CD4-positive, alpha-beta T cell (primary cell): ENCODE measurements at regions not wholly inside any gene's neighbourhood (a gene's known extent, or its start where the extent isn't known, plus 50 kb on each side); places are given as distances from the start of the nearest gene placed in this dataset.

Source experiments
- ATAC-seq: fragments of 200-7000 bp; cut with Tn5 transposase; one replicate; pipeline ENCODE4 v1.10.0; 2022; ENCODE audit warnings: mild to moderate bottlenecking; ENCODE audit not compliant: poor library complexity
- CTCF ChIA-PET: fragments of 350-600 bp; sonication (Branson Sonifier 250); formaldehyde crosslinking; loops from one replicate; lab custom pipeline; 2021; ENCODE audit warnings: antibody characterized with exemption, inconsistent platforms; lab: Charles Lee
- POLR2A ChIA-PET: fragments of 350-600 bp; sonication (Branson Sonifier 250); formaldehyde crosslinking; loops from one replicate; lab custom pipeline; 2021; ENCODE audit warnings: antibody characterized with exemption, inconsistent platforms; lab: Charles Lee
- DNase-seq, 14 experiments: peaks; one replicate each; pipeline ENCODE4 v3.0.0-alpha.2; 2013 to 2020; ENCODE audit warnings: mixed read lengths in 2 of 14
- H3K27ac ChIP-seq, 2 donors: one replicate each; pipeline versions ENCODE4 v1.5.1 to v1.7.0; 2013; ENCODE audit warnings: low read length in 2 of 2, low read depth in 1 of 2, mild to moderate bottlenecking in 1 of 2
- H3K27me3 ChIP-seq, 2 experiments: 1 replicate in 1 of 2; 2 replicates in 1 of 2; pipeline versions ENCODE4 v1.6.1 to v1.7.0; 2013; ENCODE audit warnings: low read length in 2 of 2, control low read depth in 1 of 2, mild to moderate bottlenecking in 1 of 2, moderate library complexity in 1 of 2; ENCODE audit not compliant: insufficient read depth in 2 of 2, control insufficient read depth in 1 of 2
- H3K36me3 ChIP-seq: one replicate; pipeline ENCODE4 v1.6.1; 2013; ENCODE audit warnings: low read length, control low read depth; ENCODE audit not compliant: insufficient read depth
- H3K4me1 ChIP-seq: one replicate; pipeline ENCODE4 v1.6.1; 2013; ENCODE audit warnings: low read length, control low read depth; ENCODE audit not compliant: insufficient read depth
- H3K4me3 ChIP-seq: one replicate; pipeline ENCODE4 v1.5.1; 2013; ENCODE audit warnings: mild to moderate bottlenecking, low read length, moderate library complexity
- H3K9me3 ChIP-seq, 2 experiments: 1 replicate in 1 of 2; 2 replicates in 1 of 2; pipeline versions ENCODE4 v1.6.1 to v1.7.0; 2013; ENCODE audit warnings: low read length in 2 of 2, mild to moderate bottlenecking in 2 of 2, control low read depth in 1 of 2, moderate library complexity in 1 of 2; ENCODE audit not compliant: control insufficient read depth in 1 of 2, insufficient read depth in 1 of 2
- H3K27ac Mint-ChIP-seq: one replicate; pipeline ENCODE4 v1.8.0; 2020; ENCODE audit warnings: mixed read lengths
- H3K27me3 Mint-ChIP-seq: one replicate; pipeline ENCODE4 v1.8.0; 2021; ENCODE audit warnings: mixed read lengths
- H3K36me3 Mint-ChIP-seq: one replicate; pipeline ENCODE4 v1.8.0; 2021; ENCODE audit warnings: low read depth, mixed read lengths
- H3K4me1 Mint-ChIP-seq: one replicate; pipeline ENCODE4 v1.8.0; 2021; ENCODE audit warnings: low read depth, mixed read lengths
- H3K4me3 Mint-ChIP-seq: one replicate; pipeline ENCODE4 v1.8.0; 2020; ENCODE audit warnings: mild to moderate bottlenecking, mixed read lengths
- H3K9me3 Mint-ChIP-seq: one replicate; pipeline ENCODE4 v1.8.0; 2020; ENCODE audit warnings: mixed read lengths
- intact Hi-C, 2 experiments: fragments of 100-400 bp; cut with DNase I in 1 of 2; cut with micrococcal nuclease in 1 of 2; formaldehyde crosslinking; loops; one replicate each; pipeline versions ENCODE4 v1.15.1 to v1.9.0; 2023 to 2025; cut with DNase I, micrococcal nuclease
- TF ChIP-seq, protein P1 (sequence below): fragments of 200-600 bp; IDR thresholded peaks from one replicate; pipeline ENCODE4 v1.8.0; 2022; ENCODE audit warnings: antibody characterized with exemption, mild to moderate bottlenecking

DNA sequence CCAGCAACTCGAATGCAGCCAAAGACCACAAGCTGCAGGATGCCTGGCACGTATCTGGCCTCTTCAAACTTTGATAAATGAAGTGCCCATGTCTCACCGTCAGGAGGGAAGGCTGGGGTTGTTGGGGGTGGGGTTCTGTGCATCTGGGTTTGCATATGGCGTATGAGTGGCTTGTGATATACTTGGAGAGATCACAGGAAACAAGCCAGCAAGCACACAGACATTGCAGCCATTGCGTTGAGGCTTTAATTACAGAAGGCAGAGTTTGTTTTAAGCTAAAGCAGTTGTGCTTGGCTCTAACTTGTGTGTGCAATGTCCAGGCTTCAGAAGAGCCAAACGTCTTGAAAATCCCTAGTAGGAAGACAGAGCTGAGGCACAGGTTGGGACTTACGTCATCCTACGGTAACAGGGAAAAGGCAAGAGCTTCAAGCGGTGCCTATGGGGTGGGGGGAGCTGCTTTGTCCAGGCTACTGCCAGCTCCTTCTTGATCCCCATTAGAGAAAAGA, 109.2 kb downstream of the ASB7 start:
- H3K36me3 ChIP-seq, result no peaks in the 10 kb centered on the region
- H3K27me3 ChIP-seq, result no peaks in the 10 kb centered on the region
- DNase-seq (no peak), ATAC-seq (no peak)
- peaks cover 0 to 5% of the 10 kb centered on the region in 2 experiments for H3K9me3 ChIP-seq
- ChIA-PET CTCF (no interaction called here), POLR2A (interaction anchor here (0.6 kb wide), 1 partner anchor 223 kb away, joined by 3 read pairs; no protein-coding TSS in a partner anchor)
- Mint-ChIP-seq H3K4me3 (no peak overlapping the region), H3K36me3 (no peaks in the 10 kb centered on the region), H3K9me3 (no peaks in the 10 kb centered on the region), H3K27me3 (peaks cover 11% of the 10 kb centered on the region), H3K4me1 (no peaks in the 10 kb centered on the region), H3K27ac (no peak overlapping the region)
- intact Hi-C loops, result no loop called here
- H3K27ac ChIP-seq, result no peak overlapping the region
- H3K4me1 ChIP-seq, result no peaks in the 10 kb centered on the region
- H3K4me3 ChIP-seq, result no peak overlapping the region
- TF ChIP-seq, protein P1, sequence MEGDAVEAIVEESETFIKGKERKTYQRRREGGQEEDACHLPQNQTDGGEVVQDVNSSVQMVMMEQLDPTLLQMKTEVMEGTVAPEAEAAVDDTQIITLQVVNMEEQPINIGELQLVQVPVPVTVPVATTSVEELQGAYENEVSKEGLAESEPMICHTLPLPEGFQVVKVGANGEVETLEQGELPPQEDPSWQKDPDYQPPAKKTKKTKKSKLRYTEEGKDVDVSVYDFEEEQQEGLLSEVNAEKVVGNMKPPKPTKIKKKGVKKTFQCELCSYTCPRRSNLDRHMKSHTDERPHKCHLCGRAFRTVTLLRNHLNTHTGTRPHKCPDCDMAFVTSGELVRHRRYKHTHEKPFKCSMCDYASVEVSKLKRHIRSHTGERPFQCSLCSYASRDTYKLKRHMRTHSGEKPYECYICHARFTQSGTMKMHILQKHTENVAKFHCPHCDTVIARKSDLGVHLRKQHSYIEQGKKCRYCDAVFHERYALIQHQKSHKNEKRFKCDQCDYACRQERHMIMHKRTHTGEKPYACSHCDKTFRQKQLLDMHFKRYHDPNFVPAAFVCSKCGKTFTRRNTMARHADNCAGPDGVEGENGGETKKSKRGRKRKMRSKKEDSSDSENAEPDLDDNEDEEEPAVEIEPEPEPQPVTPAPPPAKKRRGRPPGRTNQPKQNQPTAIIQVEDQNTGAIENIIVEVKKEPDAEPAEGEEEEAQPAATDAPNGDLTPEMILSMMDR, result no peak

DNA sequence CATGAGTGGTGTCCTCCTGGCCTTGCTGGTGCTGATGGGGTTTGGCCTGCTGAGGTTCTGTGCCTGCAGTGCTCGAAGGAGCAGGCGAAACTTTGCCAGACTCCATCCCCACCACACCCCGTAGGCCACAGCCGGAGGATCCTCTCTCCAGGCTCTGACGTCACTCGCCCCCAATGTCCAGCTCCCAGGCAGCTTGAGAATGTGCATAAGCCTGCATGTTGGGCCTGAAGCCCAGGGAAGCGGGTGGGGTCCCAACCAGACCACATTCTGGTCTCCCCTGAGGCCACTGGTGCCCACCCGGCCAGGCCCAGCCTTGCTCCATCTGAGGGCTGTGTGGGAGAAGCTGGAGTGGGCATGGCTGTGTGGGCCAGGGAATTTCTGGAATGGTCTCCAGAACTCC, 109.8 kb downstream of the ASB7 start:
- intact Hi-C loops, result no loop called here
- Histone ChIP-seq H3K27ac (no peak overlapping the region), H3K9me3 (peaks cover 0 to 5% of the 10 kb centered on the region in 2 experiments), H3K4me3 (no peak overlapping the region), H3K4me1 (no peaks in the 10 kb centered on the region), H3K27me3 (no peaks in the 10 kb centered on the region), H3K36me3 (no peaks in the 10 kb centered on the region)
- ChIA-PET CTCF (no interaction called here), POLR2A (no interaction called here)
- Mint-ChIP-seq H3K4me1 (no peaks in the 10 kb centered on the region), H3K27me3 (peaks cover 5% of the 10 kb centered on the region), H3K4me3 (no peak overlapping the region), H3K27ac (no peak overlapping the region), H3K9me3 (no peaks in the 10 kb centered on the region), H3K36me3 (no peaks in the 10 kb centered on the region)
- DNase-seq, result no peak
- no peak for ATAC-seq
- TF ChIP-seq, protein P1, result no peak

- H3K4me3 Mint-ChIP-seq, result no peak overlapping the region
- peaks cover 7% of the 10 kb centered on the region for H3K27me3 Mint-ChIP-seq
- no peaks in the 10 kb centered on the region for H3K36me3 Mint-ChIP-seq
- TF ChIP-seq, protein P1, result no peak
- H3K27ac Mint-ChIP-seq, result no peak overlapping the region
- no peaks in the 10 kb centered on the region for H3K4me1 Mint-ChIP-seq
- POLR2A ChIA-PET, result no interaction called here
- CTCF ChIA-PET, result no interaction called here
- Histone ChIP-seq H3K9me3 (peaks cover 0 to 5% of the 10 kb centered on the region in 2 experiments), H3K4me3 (no peak overlapping the region), H3K27me3 (no peaks in the 10 kb centered on the region), H3K4me1 (no peaks in the 10 kb centered on the region), H3K36me3 (no peaks in the 10 kb centered on the region), H3K27ac (no peak overlapping the region)
- no peak for ATAC-seq
- H3K9me3 Mint-ChIP-seq, result no peaks in the 10 kb centered on the region
- DNase-seq, result no peak
- intact Hi-C loops, result no loop called here
These were observed 110.9 kb downstream of the ASB7 start for GRCh38 chr15:100713163-100713867.
